ENCODE measurements at regions not wholly inside any gene's neighbourhood (a gene's known extent, or its start where the extent isn't known, plus 50 kb on each side); places are given as distances from the start of the nearest gene placed in this dataset.

- no peak overlapping the region for H3K9ac ChIP-seq
- no peaks in the 10 kb centered on the region for H3K9me3 ChIP-seq
- no peaks in the 10 kb centered on the region for H3K4me1 ChIP-seq (ENCODE audit: control insufficient read depth in 1 of 2, insufficient read depth in 2 of 2, low read depth in 1 of 2, low read length in 1 of 2)
- ChIA-PET CTCF (no interaction called here), POLR2A (no interaction called here)
- H3K27me3 ChIP-seq (ENCODE audit: insufficient read depth): no peaks in the 10 kb centered on the region
- no peaks in the 10 kb centered on the region for H3K9me2 ChIP-seq
- H4K20me1 ChIP-seq (ENCODE audit: insufficient read depth): no peaks in the 10 kb centered on the region
- H3K27ac ChIP-seq (ENCODE audit: low read depth in 2 of 2, low read length in 1 of 2): no peak overlapping the region
- no peak overlapping the region for H3K4me2 ChIP-seq
- no peak for TF ChIP-seq IRF3 (IDR thresholded peaks at IDR 0.05; ENCODE audit: low read depth, low read length)
- TF ChIP-seq MXI1 (IDR thresholded peaks at IDR 0.05; ENCODE audit: low read depth, low read length): no peak
- no peak for TF ChIP-seq MAX (IDR thresholded peaks at IDR 0.05; ENCODE audit: low read depth)
- TF ChIP-seq PBX3 (IDR thresholded peaks at IDR 0.05): no peak
- no peak for TF ChIP-seq MEF2A (IDR thresholded peaks at IDR 0.05; ENCODE audit: borderline replicate concordance, low read depth)
- TF ChIP-seq NFIC (IDR thresholded peaks at IDR 0.05; ENCODE audit: borderline replicate concordance): no peak
- no peak for TF ChIP-seq RXRA (IDR thresholded peaks at IDR 0.05; ENCODE audit: borderline replicate concordance, low read depth)
- no peak for TF ChIP-seq TCF12 (IDR thresholded peaks at IDR 0.05)
- TF ChIP-seq REST (IDR thresholded peaks at IDR 0.05; ENCODE audit: low read depth, low read length): no peak
- TF ChIP-seq CTCF (IDR thresholded peaks at IDR 0.05): no peak
- TF ChIP-seq ELF1 (IDR thresholded peaks at IDR 0.05): no peak
- no peaks in the 10 kb centered on the region for H3K36me3 ChIP-seq (replicated peaks in 1 of 2; ENCODE audit: control insufficient read depth in 1 of 2, insufficient read depth in 2 of 2, low read length in 1 of 2)
- H3K79me2 ChIP-seq (ENCODE audit: insufficient read depth): no peaks in the 10 kb centered on the region
- no peaks in the 10 kb centered on the region for H3F3A ChIP-seq (replicated peaks; ENCODE audit: insufficient read depth)
- no peak overlapping the region for H3K4me3 ChIP-seq (ENCODE audit: low read depth in 2 of 2, low read length in 1 of 2)
- H2AFZ ChIP-seq (ENCODE audit: low read depth): no peak overlapping the region
- DNase-seq: no peak
- WGBS (ENCODE audit: low lambda C conversion rate): 26% methylated on average over 3 of the region's 3 CpGs
Observed at GRCh38 chr21:14734191-14734590, 188.1 kb upstream of the SAMSN1 start.

Data from SK-N-SH (cell line).